NT2/D1 (cell line): ENCODE measurements at regions not wholly inside any gene's neighbourhood (a gene's known extent, or its start where the extent isn't known, plus 50 kb on each side); places are given as distances from the start of the nearest gene placed in this dataset.

Source experiments
- SUZ12 ChIP-seq: IDR thresholded peaks from 2 replicates; pipeline ENCODE4 v1.6.1; 2011; ENCODE audit not compliant: insufficient read length, insufficient read depth; ENCODE audit errors: extremely low read depth
- YY1 ChIP-seq: IDR thresholded peaks from 2 replicates; pipeline ENCODE4 v1.6.1; 2011; ENCODE audit not compliant: insufficient read length, insufficient read depth
- ZNF274 ChIP-seq: IDR thresholded peaks from 2 replicates; pipeline ENCODE4 v1.6.1; 2011; ENCODE audit warnings: mild to moderate bottlenecking, low read depth, low read length

GRCh38 chr5:5838493-5838892 is 416.0 kb downstream of the ICE1 start:
- TF ChIP-seq ZNF274: no peak
- TF ChIP-seq YY1: no peak
- TF ChIP-seq SUZ12: no peak
